Mesendoderm (in vitro differentiated cells): ENCODE measurements at regions not wholly inside any gene's neighbourhood (a gene's known extent, or its start where the extent isn't known, plus 50 kb on each side); places are given as distances from the start of the nearest gene placed in this dataset.

ENCODE experiments used
- DNase-seq: peaks from one replicate; pipeline ENCODE4 v3.0.0; 2013
- H2AK5ac ChIP-seq: 2 replicates; pipeline ENCODE4 v1.6.1; 2013; ENCODE audit warnings: low read length, inconsistent platforms
- H2BK120ac ChIP-seq: 2 replicates; pipeline ENCODE4 v1.6.1; 2013; ENCODE audit warnings: low read depth, mild to moderate bottlenecking, low read length, moderate library complexity, mixed read lengths
- H2BK15ac ChIP-seq: replicated peaks from 2 replicates; pipeline ENCODE4 v1.6.1; 2013; ENCODE audit warnings: low read depth, mild to moderate bottlenecking, moderate library complexity
- H2BK5ac ChIP-seq: 2 replicates; pipeline ENCODE4 v1.6.1; 2013; ENCODE audit warnings: low read length, inconsistent platforms
- H3K18ac ChIP-seq: 2 replicates; pipeline ENCODE4 v1.6.1; 2013; ENCODE audit warnings: mild to moderate bottlenecking, low read length, mixed read lengths
- H3K23ac ChIP-seq: one replicate; pipeline ENCODE4 v1.6.1; 2013; ENCODE audit warnings: low read length
- H3K27ac ChIP-seq: 2 replicates; pipeline ENCODE4 v1.5.1; 2013; ENCODE audit warnings: low read depth, mild to moderate bottlenecking, inconsistent platforms, low read length, moderate library complexity
- H3K27me3 ChIP-seq: 2 replicates; pipeline ENCODE4 v1.6.1; 2013; ENCODE audit warnings: low read length, control low read depth, mild to moderate bottlenecking, inconsistent platforms; ENCODE audit not compliant: insufficient read depth, poor library complexity
- H3K36me3 ChIP-seq: 2 replicates; pipeline ENCODE4 v1.6.1; 2013; ENCODE audit warnings: low read length, inconsistent platforms; ENCODE audit not compliant: control insufficient read depth, insufficient read depth
- H3K4ac ChIP-seq: one replicate; pipeline ENCODE4 v1.6.1; 2013; ENCODE audit warnings: low read depth, mild to moderate bottlenecking, low read length, moderate library complexity
- H3K4me1 ChIP-seq: 2 replicates; pipeline ENCODE4 v1.6.1; 2013; ENCODE audit warnings: low read depth, low read length, inconsistent platforms; ENCODE audit not compliant: control insufficient read depth
- H3K4me2 ChIP-seq: 2 replicates; pipeline ENCODE4 v1.6.1; 2013; ENCODE audit warnings: low read length
- H3K4me3 ChIP-seq: 2 replicates; pipeline ENCODE4 v1.5.1; 2013; ENCODE audit warnings: mild to moderate bottlenecking, low read length
- H3K56ac ChIP-seq: one replicate; pipeline ENCODE4 v1.6.1; 2013; ENCODE audit warnings: low read length
- H3K79me1 ChIP-seq: 2 replicates; pipeline ENCODE4 v1.6.1; 2013; ENCODE audit warnings: low read length, inconsistent platforms
- H3K79me2 ChIP-seq: 2 replicates; pipeline ENCODE4 v1.6.1; 2013; ENCODE audit warnings: mild to moderate bottlenecking, low read length; ENCODE audit not compliant: control insufficient read depth, insufficient read depth
- H3K9ac ChIP-seq: 2 replicates; pipeline ENCODE4 v1.6.1; 2013; ENCODE audit warnings: low read length, inconsistent platforms
- H4K5ac ChIP-seq: one replicate; pipeline ENCODE4 v1.6.1; 2013; ENCODE audit warnings: low read length
- H4K8ac ChIP-seq: one replicate; pipeline ENCODE4 v1.6.1; 2013; ENCODE audit warnings: low read depth, mild to moderate bottlenecking, control low read depth, low read length, moderate library complexity
- WGBS: extraction: QIAGEN DNeasy Blood & Tissue Kit; methylation state at CpG from one replicate; pipeline ENCODE4 v1.1.7; 2013; ENCODE audit warnings: low lambda C conversion rate, missing lambda C conversion rate; ENCODE audit not compliant: insufficient coverage; ENCODE audit errors: extremely low coverage; 5-methylcytosine and 5-hydroxymethylcytosine counted together

GRCh38 chr11:127844876-127845275, 742.5 kb downstream of the ETS1 start:
- H4K5ac ChIP-seq: no peak overlapping the region
- no peaks in the 10 kb centered on the region for H3K79me1 ChIP-seq
- H3K23ac ChIP-seq: no peak overlapping the region
- H2BK5ac ChIP-seq: no peak overlapping the region
- no peaks in the 10 kb centered on the region for H3K36me3 ChIP-seq
- no peak overlapping the region for H3K4me2 ChIP-seq
- H3K27me3 ChIP-seq: no peaks in the 10 kb centered on the region
- H3K4me1 ChIP-seq: no peaks in the 10 kb centered on the region
- no peak overlapping the region for H4K8ac ChIP-seq
- no peak overlapping the region for H3K9ac ChIP-seq
- no peak overlapping the region for H3K4ac ChIP-seq
- no peak overlapping the region for H2BK15ac ChIP-seq
- H2BK120ac ChIP-seq: no peak overlapping the region
- H3K79me2 ChIP-seq: no peaks in the 10 kb centered on the region
- no CpG with 5 or more reads among the region's 4 CpGs for WGBS
- no peak overlapping the region for H3K4me3 ChIP-seq
- H3K56ac ChIP-seq: no peak overlapping the region
- DNase-seq: no peak
- H3K18ac ChIP-seq: no peak overlapping the region
- H2AK5ac ChIP-seq: no peak overlapping the region
- no peak overlapping the region for H3K27ac ChIP-seq

GRCh38 chr11:127843483-127844396, 743.6 kb downstream of the ETS1 start:
- H3K9ac ChIP-seq: no peak overlapping the region
- no peaks in the 10 kb centered on the region for H3K27me3 ChIP-seq
- no peak overlapping the region for H2BK120ac ChIP-seq
- H3K27ac ChIP-seq: peak overlapping the region; percentile 29
- no CpG with 5 or more reads among the region's 12 CpGs for WGBS
- H3K4me2 ChIP-seq: no peak overlapping the region
- peak; percentile 88 for DNase-seq
- no peak overlapping the region for H3K56ac ChIP-seq
- H3K36me3 ChIP-seq: no peaks in the 10 kb centered on the region
- H3K23ac ChIP-seq: no peak overlapping the region
- H3K4me3 ChIP-seq: no peak overlapping the region
- H2BK15ac ChIP-seq: no peak overlapping the region
- no peak overlapping the region for H3K4ac ChIP-seq
- no peaks in the 10 kb centered on the region for H3K79me2 ChIP-seq
- H2BK5ac ChIP-seq: no peak overlapping the region
- no peak overlapping the region for H4K8ac ChIP-seq
- H4K5ac ChIP-seq: no peak overlapping the region
- H3K18ac ChIP-seq: no peak overlapping the region
- H2AK5ac ChIP-seq: no peak overlapping the region
- no peaks in the 10 kb centered on the region for H3K4me1 ChIP-seq
- no peaks in the 10 kb centered on the region for H3K79me1 ChIP-seq

- H3K36me3 ChIP-seq: no peaks in the 10 kb centered on the region
- H3K4me3 ChIP-seq: no peak overlapping the region
- no peak overlapping the region for H3K4ac ChIP-seq
- peak overlapping the region; percentile 36 for H2BK15ac ChIP-seq
- H4K5ac ChIP-seq: no peak overlapping the region
- no peak overlapping the region for H2AK5ac ChIP-seq
- no peak overlapping the region for H3K18ac ChIP-seq
- H3K4me1 ChIP-seq: no peaks in the 10 kb centered on the region
- WGBS: no CpG with 5 or more reads among the region's 4 CpGs
- no peak overlapping the region for H3K27ac ChIP-seq
- H3K79me1 ChIP-seq: no peaks in the 10 kb centered on the region
- no peak overlapping the region for H3K4me2 ChIP-seq
- no peak overlapping the region for H2BK120ac ChIP-seq
- H3K9ac ChIP-seq: no peak overlapping the region
- DNase-seq: peak; percentile 19
- H3K27me3 ChIP-seq: peaks cover 1% of the 10 kb centered on the region
- no peak overlapping the region for H3K23ac ChIP-seq
- H3K56ac ChIP-seq: no peak overlapping the region
- H3K79me2 ChIP-seq: no peaks in the 10 kb centered on the region
- no peak overlapping the region for H2BK5ac ChIP-seq
- no peak overlapping the region for H4K8ac ChIP-seq
Measured at GRCh38 chr11:127825183-127825582, 762.2 kb downstream of the ETS1 start.

- no peak for DNase-seq
- H3K18ac ChIP-seq: no peak overlapping the region
- H3K4me2 ChIP-seq: no peak overlapping the region
- H2AK5ac ChIP-seq: no peak overlapping the region
- no peak overlapping the region for H3K23ac ChIP-seq
- H3K27me3 ChIP-seq: peaks cover 1% of the 10 kb centered on the region
- no peak overlapping the region for H2BK5ac ChIP-seq
- H3K79me1 ChIP-seq: no peaks in the 10 kb centered on the region
- no peak overlapping the region for H2BK120ac ChIP-seq
- H4K5ac ChIP-seq: no peak overlapping the region
- H3K79me2 ChIP-seq: no peaks in the 10 kb centered on the region
- no CpG with 5 or more reads among the region's 3 CpGs for WGBS
- no peak overlapping the region for H3K9ac ChIP-seq
- H4K8ac ChIP-seq: no peak overlapping the region
- no peak overlapping the region for H3K4me3 ChIP-seq
- no peaks in the 10 kb centered on the region for H3K4me1 ChIP-seq
- H3K27ac ChIP-seq: no peak overlapping the region
- H3K56ac ChIP-seq: no peak overlapping the region
- H2BK15ac ChIP-seq: no peak overlapping the region
- H3K36me3 ChIP-seq: no peaks in the 10 kb centered on the region
- no peak overlapping the region for H3K4ac ChIP-seq
Measured at GRCh38 chr11:127818625-127819024, 768.7 kb downstream of the ETS1 start.

- Histone ChIP-seq H3K27ac (no peak overlapping the region), H4K5ac (no peak overlapping the region), H3K18ac (no peak overlapping the region), H3K4me2 (no peak overlapping the region), H3K79me1 (no peaks in the 10 kb centered on the region), H3K4ac (no peak overlapping the region), H2AK5ac (peak overlapping the region; percentile 58), H2BK120ac (no peak overlapping the region), H3K23ac (no peak overlapping the region), H3K56ac (no peak overlapping the region), H2BK15ac (no peak overlapping the region), H2BK5ac (no peak overlapping the region), H3K27me3 (peaks cover 1% of the 10 kb centered on the region), H3K9ac (no peak overlapping the region), H3K4me1 (no peaks in the 10 kb centered on the region), H3K36me3 (no peaks in the 10 kb centered on the region), H3K4me3 (no peak overlapping the region), H4K8ac (no peak overlapping the region), H3K79me2 (no peaks in the 10 kb centered on the region)
- no CpG with 5 or more reads among the region's 2 CpGs for WGBS
- DNase-seq: no peak
Measured at GRCh38 chr11:127816962-127817361, 770.4 kb downstream of the ETS1 start.

GRCh38 chr11:127815331-127815730, 772.0 kb downstream of the ETS1 start:
- no peak overlapping the region for H3K4me3 ChIP-seq
- H3K36me3 ChIP-seq: no peaks in the 10 kb centered on the region
- H2BK120ac ChIP-seq: peak overlapping the region; percentile 69
- no peak overlapping the region for H2AK5ac ChIP-seq
- H3K4me1 ChIP-seq: no peaks in the 10 kb centered on the region
- no peak overlapping the region for H3K56ac ChIP-seq
- no peak overlapping the region for H3K27ac ChIP-seq
- H3K23ac ChIP-seq: no peak overlapping the region
- no peaks in the 10 kb centered on the region for H3K79me1 ChIP-seq
- no peak overlapping the region for H3K18ac ChIP-seq
- no peak overlapping the region for H2BK5ac ChIP-seq
- H3K4ac ChIP-seq: no peak overlapping the region
- no peak overlapping the region for H4K5ac ChIP-seq
- peak; percentile 52 for DNase-seq
- no peaks in the 10 kb centered on the region for H3K27me3 ChIP-seq
- no peak overlapping the region for H2BK15ac ChIP-seq
- H4K8ac ChIP-seq: no peak overlapping the region
- no peaks in the 10 kb centered on the region for H3K79me2 ChIP-seq
- H3K9ac ChIP-seq: no peak overlapping the region
- no peak overlapping the region for H3K4me2 ChIP-seq
